ENCODE measurements at regions not wholly inside any gene's neighbourhood (a gene's known extent, or its start where the extent isn't known, plus 50 kb on each side); places are given as distances from the start of the nearest gene placed in this dataset.

DNA sequence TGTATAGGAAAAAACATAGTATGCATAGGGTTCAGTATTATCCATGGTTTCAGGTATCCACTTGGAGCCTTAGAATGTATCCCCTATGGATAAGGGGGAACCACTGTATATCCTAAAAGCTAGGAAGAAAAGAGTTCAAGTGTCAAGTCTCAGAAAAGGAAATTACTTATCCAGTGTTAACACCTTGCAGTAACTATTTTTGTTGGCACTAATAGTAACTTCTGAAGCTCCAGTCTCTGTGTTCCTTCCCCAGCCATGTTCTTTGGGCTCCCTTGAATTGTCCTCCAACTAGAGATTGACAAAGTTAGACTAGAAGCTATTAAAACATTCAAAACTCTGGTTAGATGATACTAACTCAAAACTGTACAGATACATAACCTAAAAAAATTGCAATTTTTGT, 370.8 kb downstream of the NFIB start:
- Histone ChIP-seq H3K4me3 (no peak overlapping the region), H3K27ac (no peak overlapping the region)
- no peak for DNase-seq (ENCODE audit: low spot score)
- TF ChIP-seq, protein P1, sequence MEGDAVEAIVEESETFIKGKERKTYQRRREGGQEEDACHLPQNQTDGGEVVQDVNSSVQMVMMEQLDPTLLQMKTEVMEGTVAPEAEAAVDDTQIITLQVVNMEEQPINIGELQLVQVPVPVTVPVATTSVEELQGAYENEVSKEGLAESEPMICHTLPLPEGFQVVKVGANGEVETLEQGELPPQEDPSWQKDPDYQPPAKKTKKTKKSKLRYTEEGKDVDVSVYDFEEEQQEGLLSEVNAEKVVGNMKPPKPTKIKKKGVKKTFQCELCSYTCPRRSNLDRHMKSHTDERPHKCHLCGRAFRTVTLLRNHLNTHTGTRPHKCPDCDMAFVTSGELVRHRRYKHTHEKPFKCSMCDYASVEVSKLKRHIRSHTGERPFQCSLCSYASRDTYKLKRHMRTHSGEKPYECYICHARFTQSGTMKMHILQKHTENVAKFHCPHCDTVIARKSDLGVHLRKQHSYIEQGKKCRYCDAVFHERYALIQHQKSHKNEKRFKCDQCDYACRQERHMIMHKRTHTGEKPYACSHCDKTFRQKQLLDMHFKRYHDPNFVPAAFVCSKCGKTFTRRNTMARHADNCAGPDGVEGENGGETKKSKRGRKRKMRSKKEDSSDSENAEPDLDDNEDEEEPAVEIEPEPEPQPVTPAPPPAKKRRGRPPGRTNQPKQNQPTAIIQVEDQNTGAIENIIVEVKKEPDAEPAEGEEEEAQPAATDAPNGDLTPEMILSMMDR (IDR thresholded peaks at IDR 0.05), result no peak

DNA sequence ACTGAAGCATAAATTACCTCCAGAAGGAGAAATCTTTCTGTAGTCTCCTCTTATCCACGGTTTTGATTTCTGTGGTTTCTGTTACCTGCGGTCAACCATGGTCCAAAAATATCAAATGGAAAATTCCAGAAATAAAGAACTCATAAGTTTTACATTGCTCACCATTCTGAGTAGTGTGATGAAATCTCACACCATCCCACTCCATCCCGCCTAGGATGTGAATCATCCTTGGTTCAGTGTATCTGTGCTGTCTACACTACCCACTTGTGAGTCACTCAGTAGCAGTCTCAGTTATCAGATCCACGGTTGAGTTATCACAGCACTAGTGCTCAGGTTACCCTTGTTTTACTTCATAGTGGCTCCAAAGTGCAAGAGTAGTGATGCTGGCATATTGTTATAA, 371.2 kb downstream of the NFIB start:
- Histone ChIP-seq H3K27ac (no peak overlapping the region), H3K4me3 (no peak overlapping the region)
- no peak for DNase-seq (ENCODE audit: low spot score)
- TF ChIP-seq, protein P1 (IDR thresholded peaks at IDR 0.05), result no peak

DNA sequence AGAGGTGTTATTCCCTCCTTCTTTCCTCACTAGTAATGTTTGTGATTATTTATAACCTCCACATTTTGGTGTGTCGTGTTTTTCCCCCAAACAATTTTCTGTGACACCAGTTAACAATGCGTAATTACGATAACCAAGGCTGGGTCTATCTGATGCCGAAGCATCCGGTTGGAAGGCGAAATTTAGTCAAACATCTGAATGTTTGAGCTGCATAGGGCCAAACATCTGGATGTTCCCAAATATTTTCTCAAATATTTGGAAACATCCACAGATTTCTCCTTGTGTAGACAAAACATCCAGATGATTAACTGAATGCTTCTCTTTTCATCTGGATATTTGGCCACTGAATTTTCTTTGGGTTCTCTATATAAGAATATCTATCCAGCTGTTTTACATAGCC, 371.7 kb downstream of the NFIB start:
- DNase-seq (ENCODE audit: low spot score), result no peak
- TF ChIP-seq, protein P1 (IDR thresholded peaks at IDR 0.05), result no peak
- Histone ChIP-seq H3K4me3 (no peak overlapping the region), H3K27ac (no peak overlapping the region)

DNA sequence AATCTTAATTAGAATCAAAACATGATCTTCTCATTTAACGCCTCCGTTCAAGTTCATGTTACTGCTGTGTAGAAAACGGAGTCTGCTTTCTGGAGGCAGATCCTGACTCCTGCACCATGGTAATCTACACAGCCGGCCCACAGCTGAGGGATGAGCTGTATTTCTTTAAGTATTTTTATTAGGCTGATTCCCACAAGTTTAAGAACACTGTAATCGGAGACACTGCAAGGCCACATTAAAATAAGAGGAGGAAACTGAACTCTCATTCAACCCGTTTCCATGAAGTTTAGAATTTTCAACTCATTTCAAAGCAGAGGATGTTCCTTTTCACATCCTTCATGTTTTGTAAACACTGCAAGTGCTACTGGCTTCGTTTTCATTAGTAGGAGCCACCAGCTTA, 372.2 kb downstream of the NFIB start:
- TF ChIP-seq, protein P1 (IDR thresholded peaks at IDR 0.05), result no peak
- Histone ChIP-seq H3K4me3 (no peak overlapping the region), H3K27ac (no peak overlapping the region)
- no peak for DNase-seq (ENCODE audit: low spot score)

DNA sequence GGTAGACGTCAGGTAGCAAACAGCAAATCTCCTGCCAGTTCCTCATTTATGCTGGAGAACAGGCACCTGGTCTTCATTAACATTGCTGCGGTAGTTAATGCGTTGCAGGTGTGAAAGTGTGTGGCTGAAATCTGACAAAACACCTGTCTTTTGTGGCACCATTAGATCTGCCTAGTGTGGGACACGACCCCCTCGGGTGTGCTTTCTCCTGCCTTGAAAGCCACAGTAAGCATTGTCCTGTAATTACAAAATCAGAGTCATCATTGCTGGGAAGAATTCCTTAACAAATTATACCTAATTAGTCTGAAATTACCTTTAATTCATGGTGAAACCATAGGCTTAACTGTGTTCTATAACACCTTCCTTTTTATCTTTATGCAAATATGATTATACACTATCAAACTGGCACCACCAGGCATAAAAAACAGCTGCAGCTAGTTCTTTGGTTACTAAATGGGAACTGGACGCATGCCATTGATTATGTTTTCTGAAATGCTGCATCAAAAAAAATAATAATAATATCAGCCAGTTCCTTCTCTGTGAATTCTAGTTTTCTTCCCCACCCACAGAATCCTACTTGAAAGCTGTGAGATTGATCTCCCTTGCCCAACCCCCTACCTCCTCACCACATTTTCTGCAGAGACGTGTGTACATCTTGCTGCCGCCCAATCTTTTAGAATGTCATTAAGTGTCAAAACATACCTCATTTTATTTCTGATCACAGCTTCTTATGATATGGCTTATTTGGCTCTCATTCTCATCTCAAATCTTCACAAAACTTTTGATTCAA, 374.0 kb downstream of the NFIB start:
- no peak overlapping the region for H3K4me3 ChIP-seq
- DNase-seq (ENCODE audit: low spot score), result no peak
- TF ChIP-seq, protein P1 (IDR thresholded peaks at IDR 0.05), result no peak
- peak overlapping the region; percentile 15 to 55 for H3K27ac ChIP-seq

DNA sequence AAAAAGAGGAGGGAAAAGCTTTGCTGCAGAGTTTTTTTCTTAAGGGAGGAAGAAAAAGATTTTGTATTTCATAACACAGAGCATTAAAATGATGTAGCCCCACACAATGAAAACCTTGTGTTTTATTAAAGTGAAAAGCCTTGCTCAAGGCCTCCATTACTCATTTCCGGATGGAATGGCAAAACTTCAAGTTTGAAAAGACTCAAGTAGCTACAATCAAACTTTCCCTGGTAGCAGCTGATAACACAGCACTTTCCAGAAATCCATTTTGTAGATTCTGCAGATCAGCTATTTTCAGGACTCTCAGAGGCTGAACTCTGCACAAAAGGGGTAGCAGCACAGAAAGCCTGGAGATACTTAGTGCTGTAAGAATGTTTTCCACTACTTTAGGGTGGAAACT, 374.8 kb downstream of the NFIB start:
- Histone ChIP-seq H3K4me3 (no peak overlapping the region), H3K27ac (peak overlapping the region; percentile 15 to 55)
- DNase-seq (ENCODE audit: low spot score), result no peak
- TF ChIP-seq, protein P1 (IDR thresholded peaks at IDR 0.05), result no peak

DNA sequence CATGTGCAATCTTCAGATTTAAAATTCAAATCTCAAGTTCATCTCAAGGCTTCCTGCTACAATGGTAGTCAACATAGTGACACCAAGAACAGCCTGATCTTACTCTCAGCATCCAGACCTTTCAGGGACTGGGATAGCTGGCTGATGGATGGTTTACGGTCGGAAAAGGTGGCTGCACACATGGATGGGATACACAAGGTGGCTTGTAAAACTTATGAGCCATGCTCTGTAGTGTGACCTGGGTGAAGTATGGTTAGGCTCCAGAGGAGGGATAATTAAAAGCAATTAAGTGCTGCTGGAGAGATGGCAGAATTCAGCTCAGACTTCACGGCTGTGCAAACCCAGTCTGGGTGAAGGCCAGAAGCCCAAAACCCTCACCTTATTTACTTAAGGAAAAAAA, 379.5 kb downstream of the NFIB start:
- no peak overlapping the region for H3K27ac ChIP-seq
- DNase-seq (ENCODE audit: low spot score), result no peak
- TF ChIP-seq, protein P1 (IDR thresholded peaks at IDR 0.05), result no peak
- no peak overlapping the region for H3K4me3 ChIP-seq
